ENCODE measurements at regions not wholly inside any gene's neighbourhood (a gene's known extent, or its start where the extent isn't known, plus 50 kb on each side); places are given as distances from the start of the nearest gene placed in this dataset.

DNA sequence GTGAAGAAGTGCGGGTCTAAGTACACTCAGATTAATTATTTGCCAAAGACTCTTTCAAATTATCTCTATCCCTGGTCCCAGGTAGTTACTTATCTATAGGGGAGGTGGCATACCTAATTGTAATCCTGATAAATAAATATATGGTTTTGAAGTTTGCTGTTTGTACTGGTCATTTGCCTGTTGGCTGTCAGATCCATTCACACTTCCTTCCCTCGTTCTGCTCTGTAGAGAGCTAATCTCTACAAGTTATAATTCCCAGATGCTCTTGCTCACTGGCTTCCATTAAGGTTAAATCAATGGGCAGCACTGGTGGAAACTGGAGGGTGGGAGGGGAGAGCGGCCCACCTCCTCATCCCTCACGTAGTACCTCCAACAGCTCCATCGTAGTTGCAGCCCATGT, 447.1 kb downstream of the TXNL1 start:
- Histone ChIP-seq H3K9me3 (no peaks in the 10 kb centered on the region), H3K4me1 (no peaks in the 10 kb centered on the region), H3K27ac (no peak overlapping the region), H3K4me3 (no peak overlapping the region), H3K36me3 (no peaks in the 10 kb centered on the region), H3K27me3 (no peaks in the 10 kb centered on the region)
- WGBS, 2 donors (ENCODE audit: low coverage in 1 of 2), result 92 to 97% methylated on average over 5 of the region's 5 CpGs
- ATAC-seq, result no peak
- TF ChIP-seq POLR2AphosphoS5 (IDR thresholded peaks at IDR 0.05), result no peak
- TF ChIP-seq, protein P1, sequence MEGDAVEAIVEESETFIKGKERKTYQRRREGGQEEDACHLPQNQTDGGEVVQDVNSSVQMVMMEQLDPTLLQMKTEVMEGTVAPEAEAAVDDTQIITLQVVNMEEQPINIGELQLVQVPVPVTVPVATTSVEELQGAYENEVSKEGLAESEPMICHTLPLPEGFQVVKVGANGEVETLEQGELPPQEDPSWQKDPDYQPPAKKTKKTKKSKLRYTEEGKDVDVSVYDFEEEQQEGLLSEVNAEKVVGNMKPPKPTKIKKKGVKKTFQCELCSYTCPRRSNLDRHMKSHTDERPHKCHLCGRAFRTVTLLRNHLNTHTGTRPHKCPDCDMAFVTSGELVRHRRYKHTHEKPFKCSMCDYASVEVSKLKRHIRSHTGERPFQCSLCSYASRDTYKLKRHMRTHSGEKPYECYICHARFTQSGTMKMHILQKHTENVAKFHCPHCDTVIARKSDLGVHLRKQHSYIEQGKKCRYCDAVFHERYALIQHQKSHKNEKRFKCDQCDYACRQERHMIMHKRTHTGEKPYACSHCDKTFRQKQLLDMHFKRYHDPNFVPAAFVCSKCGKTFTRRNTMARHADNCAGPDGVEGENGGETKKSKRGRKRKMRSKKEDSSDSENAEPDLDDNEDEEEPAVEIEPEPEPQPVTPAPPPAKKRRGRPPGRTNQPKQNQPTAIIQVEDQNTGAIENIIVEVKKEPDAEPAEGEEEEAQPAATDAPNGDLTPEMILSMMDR (IDR thresholded peaks at IDR 0.05), result no peak

GRCh38 chr18:56189615-56190014, 448.8 kb downstream of the TXNL1 start:
- WGBS, 2 donors (ENCODE audit: low coverage in 1 of 2), result 90 to 96% methylated on average over 15 to 17 of the region's 20 CpGs
- ATAC-seq, result no peak
- Histone ChIP-seq H3K27ac (no peak overlapping the region), H3K36me3 (no peaks in the 10 kb centered on the region), H3K27me3 (no peaks in the 10 kb centered on the region), H3K9me3 (no peaks in the 10 kb centered on the region), H3K4me1 (no peaks in the 10 kb centered on the region), H3K4me3 (no peak overlapping the region)
- no peak for TF ChIP-seq EP300 (IDR thresholded peaks at IDR 0.05)
- TF ChIP-seq POLR2A (IDR thresholded peaks at IDR 0.05), result no peak
- TF ChIP-seq, protein P1 (IDR thresholded peaks at IDR 0.05), result no peak
- no peak for TF ChIP-seq POLR2AphosphoS5 (IDR thresholded peaks at IDR 0.05)

DNA sequence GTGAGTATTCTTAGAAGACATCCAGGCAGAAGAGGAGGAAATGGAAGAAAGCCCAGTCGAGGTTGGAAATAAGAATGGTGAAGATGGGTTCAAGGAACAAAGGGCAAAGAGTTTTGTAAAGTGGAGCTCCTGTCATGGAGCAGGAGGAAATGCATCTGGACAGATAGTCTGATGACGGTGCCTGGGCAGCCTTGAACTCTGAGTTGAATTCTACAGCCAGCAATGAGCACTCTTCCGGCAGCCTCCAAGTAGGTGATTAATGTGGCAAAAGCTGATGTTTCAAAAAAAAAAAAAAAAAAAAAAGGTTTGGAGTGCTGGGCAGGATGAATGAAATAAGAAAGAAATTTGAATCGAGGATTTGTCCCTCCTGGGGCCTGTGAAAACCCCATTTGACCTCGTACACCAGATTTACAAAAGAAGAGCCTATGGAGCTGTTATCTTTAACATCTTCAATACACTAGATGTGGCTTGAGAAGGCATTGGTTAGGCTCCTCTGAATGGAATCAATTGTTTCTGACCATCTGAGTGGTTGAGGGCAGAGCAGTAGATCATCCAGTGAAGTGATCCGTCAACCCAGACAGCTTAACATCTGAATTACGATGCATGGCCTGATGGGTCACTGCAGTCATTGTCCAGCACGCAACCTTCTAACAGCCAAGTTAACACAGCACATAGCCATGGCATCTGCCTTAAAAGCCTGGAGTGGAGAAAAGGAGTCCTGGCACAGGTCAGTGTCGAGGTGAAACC, 449.7 kb downstream of the TXNL1 start:
- H3K4me1 ChIP-seq, result no peaks in the 10 kb centered on the region
- no peaks in the 10 kb centered on the region for H3K36me3 ChIP-seq
- no peak overlapping the region for H3K27ac ChIP-seq
- no peaks in the 10 kb centered on the region for H3K27me3 ChIP-seq
- H3K4me3 ChIP-seq, result no peak overlapping the region
- 78 to 79% methylated on average over 6 to 9 of the region's 9 CpGs for WGBS, 2 donors (ENCODE audit: low coverage in 1 of 2)
- TF ChIP-seq, protein P1 (IDR thresholded peaks at IDR 0.05), result no peak
- TF ChIP-seq EP300 (IDR thresholded peaks at IDR 0.05) (no peak), POLR2AphosphoS5 (IDR thresholded peaks at IDR 0.05) (no peak), POLR2A (IDR thresholded peaks at IDR 0.05) (no peak)
- ATAC-seq, result no peak
- no peaks in the 10 kb centered on the region for H3K9me3 ChIP-seq

- 78 to 100% methylated on average over 2 of the region's 2 CpGs for WGBS, 2 donors (ENCODE audit: low coverage in 1 of 2)
- ATAC-seq, result no peak
- TF ChIP-seq POLR2A (IDR thresholded peaks at IDR 0.05) (no peak), POLR2AphosphoS5 (IDR thresholded peaks at IDR 0.05) (no peak), EP300 (IDR thresholded peaks at IDR 0.05) (no peak)
- TF ChIP-seq, protein P1 (IDR thresholded peaks at IDR 0.05), result no peak
- Histone ChIP-seq H3K4me3 (no peak overlapping the region), H3K27ac (no peak overlapping the region), H3K9me3 (no peaks in the 10 kb centered on the region), H3K27me3 (no peaks in the 10 kb centered on the region), H3K36me3 (no peaks in the 10 kb centered on the region), H3K4me1 (no peaks in the 10 kb centered on the region)
Measured at GRCh38 chr18:56186319-56186718, 452.1 kb downstream of the TXNL1 start.

- no peaks in the 10 kb centered on the region for H3K36me3 ChIP-seq
- ATAC-seq, result no peak
- TF ChIP-seq POLR2AphosphoS5 (IDR thresholded peaks at IDR 0.05) (no peak), EP300 (IDR thresholded peaks at IDR 0.05) (no peak), POLR2A (IDR thresholded peaks at IDR 0.05) (no peak)
- TF ChIP-seq, protein P1 (IDR thresholded peaks at IDR 0.05), result no peak
- H3K9me3 ChIP-seq, result no peaks in the 10 kb centered on the region
- H3K4me3 ChIP-seq, result no peak overlapping the region
- H3K27ac ChIP-seq, result no peak overlapping the region
- 95 to 96% methylated on average over 5 of the region's 5 CpGs for WGBS, 2 donors (ENCODE audit: low coverage in 1 of 2)
- no peaks in the 10 kb centered on the region for H3K27me3 ChIP-seq
- no peaks in the 10 kb centered on the region for H3K4me1 ChIP-seq
Measured at GRCh38 chr18:56185126-56185525, 453.3 kb downstream of the TXNL1 start.

Data from gastroesophageal sphincter (tissue), 4 donors.